CD4-positive, alpha-beta T cell treated with Interleukin-17A for 1 hour (primary cell): ENCODE measurements at regions not wholly inside any gene's neighbourhood (a gene's known extent, or its start where the extent isn't known, plus 50 kb on each side); places are given as distances from the start of the nearest gene placed in this dataset.
"Not testable (repeated sequence)": the region's sequence is repeated elsewhere in the genome, so short reads cannot be mapped to it uniquely, and the experiment has no call there.

Experiments
- DNase-seq: peaks from one replicate; pipeline ENCODE4 v3.0.0-alpha.2; 2020

- DNase-seq: no peak
Measured at GRCh38 chr6:113067612-113068275, 720.6 kb downstream of the RFPL4B start.

DNA sequence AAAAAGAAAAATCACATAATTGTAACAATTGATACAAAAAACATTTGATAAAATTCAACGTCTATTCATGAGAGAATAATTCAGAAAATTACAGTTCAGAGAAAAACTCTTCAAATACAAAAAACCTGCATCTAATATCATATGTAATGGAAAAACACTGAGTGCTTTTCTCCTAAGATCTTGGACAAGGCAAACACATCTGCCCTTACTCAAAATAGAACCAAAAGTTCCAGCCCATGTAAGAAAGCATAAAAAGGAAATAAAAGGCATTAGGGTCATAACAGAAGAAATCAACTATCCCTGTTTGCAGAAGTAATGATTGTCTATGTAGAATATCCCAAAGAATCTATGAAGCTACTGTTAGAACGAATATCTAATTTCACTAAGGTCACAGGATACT is 721.4 kb downstream of the RFPL4B start:
- no peak for DNase-seq

- not testable (repeated sequence) for DNase-seq
Measured at GRCh38 chr6:113070681-113071080, 723.6 kb downstream of the RFPL4B start.

DNA sequence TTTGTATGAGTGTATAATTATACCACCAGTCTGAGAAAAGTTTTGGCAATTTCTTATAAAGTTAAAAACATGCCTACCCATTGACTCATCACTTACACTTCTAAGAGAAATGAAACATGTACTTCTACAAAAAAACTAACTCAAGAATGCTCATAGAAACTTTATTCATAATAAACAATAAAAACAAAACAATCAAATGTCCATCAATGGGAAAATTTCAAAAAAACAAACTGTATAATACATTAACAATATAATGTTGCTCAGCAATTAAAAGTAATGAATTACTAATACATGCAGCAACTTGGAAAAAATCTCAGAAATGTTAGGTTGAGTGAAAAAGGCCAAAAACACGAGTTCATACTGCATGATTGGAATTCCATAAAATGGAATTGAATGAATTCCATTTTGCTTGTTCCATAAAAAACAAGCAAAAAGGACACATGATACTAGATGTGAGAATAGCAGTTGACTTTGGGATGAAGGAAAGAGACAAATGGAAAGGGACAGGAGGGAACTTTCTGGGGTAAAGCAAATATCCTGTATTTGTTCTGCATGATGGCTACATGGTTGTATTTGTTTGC is 726.6 kb downstream of the RFPL4B start:
- no peak for DNase-seq

- no peak for DNase-seq
Measured at GRCh38 chr6:113076116-113076515, 729.0 kb downstream of the RFPL4B start.

- no peak for DNase-seq
Measured at GRCh38 chr6:113076816-113077215, 729.7 kb downstream of the RFPL4B start.

DNA sequence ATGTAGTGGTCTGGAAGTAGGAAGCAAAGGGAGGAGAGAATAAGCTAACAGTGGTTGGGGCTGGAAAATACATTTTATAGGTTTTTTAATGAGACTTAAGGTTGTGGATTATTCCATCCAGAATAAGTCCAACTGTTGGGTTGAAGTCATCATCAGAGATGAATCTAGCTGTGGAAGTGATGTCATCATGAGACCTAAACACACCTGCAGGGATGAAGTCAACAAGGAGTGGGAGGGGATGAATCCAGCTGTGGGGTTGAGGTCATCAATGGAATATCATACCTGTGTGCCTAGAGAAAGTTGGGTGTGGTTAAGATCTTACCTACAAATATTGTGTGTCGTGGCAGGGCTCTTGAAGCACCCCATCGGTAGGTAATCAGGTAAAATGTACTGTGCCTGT is 730.7 kb downstream of the RFPL4B start:
- DNase-seq: no peak

GRCh38 chr6:113078791-113079190 is 731.7 kb downstream of the RFPL4B start:
- no peak for DNase-seq

DNA sequence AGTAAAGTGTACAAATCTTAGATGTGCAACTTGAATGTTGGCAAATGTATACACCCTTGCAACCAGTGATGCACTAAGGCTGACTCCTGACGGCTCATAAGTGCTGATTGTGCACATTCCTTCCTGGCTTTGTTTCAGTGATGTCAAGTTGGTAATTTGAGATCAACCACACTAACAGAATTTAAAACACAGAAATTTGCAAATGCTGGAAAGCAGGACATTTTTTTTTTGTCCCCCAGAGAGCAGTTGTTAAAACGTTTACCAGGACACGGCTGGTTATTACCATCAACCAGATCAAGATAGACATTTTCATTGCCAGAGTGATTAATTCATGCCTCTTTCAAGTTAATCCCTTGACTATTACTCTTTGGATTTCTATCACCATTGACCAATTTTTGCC is 735.6 kb downstream of the RFPL4B start:
- no peak for DNase-seq

DNA sequence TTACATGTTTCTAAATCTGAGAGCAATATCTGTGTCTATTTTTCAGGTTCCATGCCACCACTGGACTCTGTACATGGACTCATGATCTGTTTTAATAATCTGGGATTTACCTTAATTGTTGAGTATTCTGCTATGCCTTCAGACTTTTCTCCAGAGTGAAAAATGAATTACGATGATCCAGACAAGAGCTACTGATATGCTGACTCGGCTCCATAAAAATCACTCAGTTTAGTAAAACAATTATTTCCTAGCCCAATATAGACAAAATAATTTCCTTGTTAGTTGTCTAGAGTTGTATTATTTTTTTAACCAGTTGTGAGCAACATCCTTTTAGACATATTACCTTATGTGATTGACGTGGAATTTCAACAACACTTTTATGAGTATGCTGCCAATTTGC is 736.8 kb downstream of the RFPL4B start:
- DNase-seq: no peak

- DNase-seq: no peak
Measured at GRCh38 chr6:113089056-113089455, 741.9 kb downstream of the RFPL4B start.

DNA sequence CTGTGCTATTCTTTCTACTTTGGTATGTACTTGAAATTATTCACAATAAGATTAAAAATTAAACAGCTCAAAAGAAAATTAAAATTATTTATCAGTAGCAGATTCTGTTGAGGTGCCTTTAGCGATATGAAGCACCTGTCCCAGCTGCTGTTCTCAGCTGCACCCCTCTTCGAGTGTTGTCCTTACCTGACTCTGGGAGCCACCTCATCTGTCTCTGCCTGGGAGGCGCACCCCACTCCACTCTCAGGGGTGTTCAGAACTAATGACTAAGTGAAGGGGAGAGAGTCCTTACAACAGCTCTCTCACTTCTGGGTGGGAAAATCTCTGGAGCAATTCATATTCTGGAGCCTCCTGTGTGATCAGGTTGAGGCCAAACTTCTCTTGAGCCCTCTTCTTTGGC is 745.7 kb downstream of the RFPL4B start:
- DNase-seq: no peak

DNA sequence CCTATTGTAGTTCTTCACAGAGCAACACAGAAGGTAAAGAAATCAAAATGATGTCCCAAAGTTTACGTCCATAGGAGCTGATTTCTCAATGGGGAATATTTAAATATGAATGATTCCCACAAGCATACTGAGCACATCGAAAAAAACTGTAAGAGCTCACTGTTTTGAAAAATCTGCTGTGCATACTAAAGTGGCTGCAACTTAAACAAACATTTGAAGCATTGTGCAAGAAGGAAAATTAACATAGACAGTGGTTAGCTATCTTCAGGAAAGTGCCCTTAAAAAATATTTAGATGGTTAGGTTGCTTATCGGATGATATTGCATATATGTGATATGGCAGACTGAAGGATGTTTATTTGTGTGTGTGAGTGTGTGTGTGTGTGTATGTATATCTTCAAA is 747.6 kb downstream of the RFPL4B start:
- no peak for DNase-seq

DNA sequence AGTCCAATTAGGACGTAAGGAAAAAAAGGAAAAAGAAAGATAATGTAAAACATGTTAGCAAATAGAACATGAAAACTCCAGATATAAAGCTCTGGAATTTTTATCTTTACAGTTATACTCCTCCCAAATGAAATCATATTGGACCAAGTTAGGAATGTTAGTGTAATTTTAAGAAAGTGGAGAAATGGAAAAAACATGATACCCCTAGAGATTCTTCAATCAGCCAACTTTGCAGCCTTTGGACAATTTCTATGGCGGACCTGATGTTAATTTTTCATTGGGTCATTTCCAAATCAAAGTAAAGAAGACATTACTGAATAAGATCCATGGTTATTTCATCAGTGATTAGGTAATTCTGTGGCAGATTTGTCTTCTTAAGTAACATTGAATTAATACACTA is 748.7 kb downstream of the RFPL4B start:
- DNase-seq: no peak

DNA sequence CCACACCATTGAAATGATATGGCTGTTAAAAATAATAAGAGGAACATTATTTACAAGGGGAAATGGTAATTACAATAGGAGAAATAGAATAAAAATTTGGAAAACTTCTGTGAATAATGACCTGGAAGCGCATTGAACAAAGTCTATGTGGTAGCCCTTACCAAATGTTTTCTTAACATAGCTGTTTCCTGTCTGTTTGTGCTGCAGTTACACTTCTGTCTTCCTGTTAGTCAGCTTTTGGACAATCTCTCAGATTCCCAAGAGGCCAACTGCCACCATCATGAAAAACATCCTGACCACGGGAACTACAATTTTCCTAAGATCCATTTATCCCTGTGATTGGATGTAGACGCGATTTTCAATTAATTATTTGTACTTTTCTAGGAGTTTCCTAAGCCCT is 754.4 kb upstream of the MARCKS start:
- no peak for DNase-seq

GRCh38 chr6:113103634-113104361 is 753.3 kb upstream of the MARCKS start:
- no peak for DNase-seq

DNA sequence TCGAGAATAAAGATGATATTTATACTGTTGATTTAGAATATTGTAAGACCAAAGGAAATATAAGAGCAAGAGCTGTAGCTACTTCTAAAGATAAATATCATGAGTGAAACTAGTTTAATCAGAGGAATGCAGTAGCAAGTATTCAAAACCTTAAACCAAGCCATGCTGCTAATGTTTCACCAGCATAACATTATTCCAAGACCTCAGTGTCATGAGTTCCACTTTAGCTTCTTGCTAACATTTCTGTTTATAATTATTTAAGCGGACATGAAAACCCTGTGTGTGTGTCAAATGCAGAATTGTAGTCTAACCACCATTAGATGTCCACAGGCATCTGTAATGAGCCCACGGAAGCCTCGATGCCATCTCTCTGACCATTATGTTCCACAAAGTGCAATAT is 752.6 kb upstream of the MARCKS start:
- no peak for DNase-seq

DNA sequence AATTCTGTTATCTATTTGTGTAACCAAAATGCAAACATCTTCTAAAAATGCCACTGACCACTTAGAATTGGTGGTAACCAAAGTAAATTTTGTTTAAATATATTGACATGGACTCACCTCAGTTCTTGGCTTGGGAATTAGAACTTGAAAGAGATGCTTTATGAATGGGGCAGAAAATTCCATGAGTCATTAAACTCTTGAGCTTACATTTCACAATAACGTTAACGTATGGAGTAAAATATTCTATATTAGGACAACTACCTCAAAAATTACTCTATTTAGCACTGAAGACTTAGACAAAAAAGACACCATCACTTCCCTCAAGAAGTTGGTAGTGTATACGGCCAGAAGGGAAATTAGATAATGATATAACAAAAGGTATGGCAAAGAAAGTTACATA is 752.2 kb upstream of the MARCKS start:
- no peak for DNase-seq

DNA sequence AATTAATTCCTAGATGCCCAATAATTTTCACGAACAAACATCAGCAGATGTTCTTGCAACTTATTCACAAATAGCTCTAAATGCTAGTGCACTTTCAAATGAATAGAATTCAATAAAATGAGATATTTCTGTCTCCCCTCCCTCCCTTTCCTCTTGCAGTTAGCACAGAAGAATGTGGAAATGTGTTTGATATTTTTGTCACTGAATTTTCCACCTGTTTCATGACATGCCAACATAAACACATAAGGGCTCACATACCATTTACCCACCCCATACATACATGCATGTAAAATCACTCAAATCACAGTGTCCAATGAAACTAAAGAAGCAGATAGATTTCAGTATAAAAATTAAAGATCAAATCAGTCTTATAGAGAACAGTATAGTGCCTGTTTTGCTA is 746.9 kb upstream of the MARCKS start:
- no peak for DNase-seq

DNA sequence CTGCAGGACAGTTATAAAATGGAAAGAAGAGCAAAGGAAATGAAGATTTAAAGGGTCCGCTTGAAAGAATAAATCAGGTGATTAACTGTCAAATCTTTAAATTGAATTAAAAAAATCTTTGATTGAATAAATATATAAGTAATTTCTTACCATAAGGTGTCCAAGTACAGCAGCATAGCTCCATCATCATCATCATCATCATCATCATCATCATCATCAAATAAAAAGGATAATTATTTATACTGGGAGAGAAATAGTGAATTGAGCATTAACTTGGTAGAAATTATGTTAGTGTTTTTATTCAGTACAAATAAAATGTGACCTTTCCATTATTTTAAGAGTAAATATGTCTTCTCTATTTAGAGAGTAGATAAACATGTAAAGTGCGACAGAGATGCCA is 745.6 kb upstream of the MARCKS start:
- no peak for DNase-seq

- DNase-seq: no peak
Measured at GRCh38 chr6:113112086-113112485, 745.1 kb upstream of the MARCKS start.

- DNase-seq: no peak
Measured at GRCh38 chr6:113115196-113115595, 741.9 kb upstream of the MARCKS start.

DNA sequence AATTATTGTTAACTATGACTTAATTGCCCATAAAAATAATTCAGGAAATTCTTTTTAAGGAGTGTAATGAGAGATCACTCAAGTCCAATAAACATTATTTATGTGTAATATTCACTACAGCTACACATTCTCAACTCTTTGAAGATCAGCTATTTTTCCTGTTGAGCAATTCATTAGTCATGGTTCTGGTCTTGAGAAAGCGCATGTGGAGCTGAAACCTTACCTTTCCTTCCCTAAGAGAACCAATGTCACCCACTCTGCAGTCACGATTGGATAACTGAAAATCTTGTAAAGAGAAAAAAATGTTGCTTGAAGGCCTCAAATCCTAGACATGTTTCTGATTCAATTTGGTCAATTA is 736.9 kb upstream of the MARCKS start:
- no peak for DNase-seq

- no peak for DNase-seq
Measured at GRCh38 chr6:113120582-113121285, 736.4 kb upstream of the MARCKS start.
